ENCODE measurements at regions not wholly inside any gene's neighbourhood (a gene's known extent, or its start where the extent isn't known, plus 50 kb on each side); places are given as distances from the start of the nearest gene placed in this dataset.
"Not testable (repeated sequence)": the region's sequence is repeated elsewhere in the genome, so short reads cannot be mapped to it uniquely, and the experiment has no call there.

DNA sequence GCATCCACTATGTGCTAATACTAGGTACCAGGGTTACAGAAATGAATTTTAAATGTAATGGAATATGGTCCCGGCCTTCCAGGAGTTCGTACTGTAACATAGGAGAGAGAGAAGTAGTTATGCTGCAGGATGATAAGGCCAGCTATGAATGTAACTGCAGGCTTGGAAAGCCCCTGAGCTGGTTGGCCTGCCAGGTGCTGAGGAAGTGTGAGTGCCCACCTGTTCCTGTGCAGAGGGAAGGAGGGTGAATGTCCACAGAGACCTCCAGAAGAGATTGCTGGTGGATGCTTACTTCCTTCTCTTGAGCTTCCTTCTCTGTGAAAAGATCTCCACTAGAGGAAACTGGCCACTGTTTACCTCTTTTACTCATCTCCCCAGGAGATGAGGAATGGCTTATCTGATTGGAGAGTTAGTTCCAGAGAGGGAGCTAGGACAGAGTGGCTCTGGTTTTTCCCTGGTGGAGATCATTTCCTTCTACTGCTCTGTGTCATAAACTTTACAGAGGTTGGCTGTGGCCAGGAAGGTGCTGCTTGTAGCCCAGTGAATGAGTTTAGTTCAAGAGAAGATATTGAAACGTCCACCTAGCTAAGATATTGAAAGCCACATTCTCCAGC lies 114.0 kb upstream of the LNX1 start:
- TF ChIP-seq, protein P1, sequence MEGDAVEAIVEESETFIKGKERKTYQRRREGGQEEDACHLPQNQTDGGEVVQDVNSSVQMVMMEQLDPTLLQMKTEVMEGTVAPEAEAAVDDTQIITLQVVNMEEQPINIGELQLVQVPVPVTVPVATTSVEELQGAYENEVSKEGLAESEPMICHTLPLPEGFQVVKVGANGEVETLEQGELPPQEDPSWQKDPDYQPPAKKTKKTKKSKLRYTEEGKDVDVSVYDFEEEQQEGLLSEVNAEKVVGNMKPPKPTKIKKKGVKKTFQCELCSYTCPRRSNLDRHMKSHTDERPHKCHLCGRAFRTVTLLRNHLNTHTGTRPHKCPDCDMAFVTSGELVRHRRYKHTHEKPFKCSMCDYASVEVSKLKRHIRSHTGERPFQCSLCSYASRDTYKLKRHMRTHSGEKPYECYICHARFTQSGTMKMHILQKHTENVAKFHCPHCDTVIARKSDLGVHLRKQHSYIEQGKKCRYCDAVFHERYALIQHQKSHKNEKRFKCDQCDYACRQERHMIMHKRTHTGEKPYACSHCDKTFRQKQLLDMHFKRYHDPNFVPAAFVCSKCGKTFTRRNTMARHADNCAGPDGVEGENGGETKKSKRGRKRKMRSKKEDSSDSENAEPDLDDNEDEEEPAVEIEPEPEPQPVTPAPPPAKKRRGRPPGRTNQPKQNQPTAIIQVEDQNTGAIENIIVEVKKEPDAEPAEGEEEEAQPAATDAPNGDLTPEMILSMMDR (IDR thresholded peaks at IDR 0.05; ENCODE audit: insufficient read depth, low read depth, low read length, missing control alignments), result no peak
- no peak overlapping the region for H3K4me3 ChIP-seq (ENCODE audit: low read length)
- no peak for DNase-seq (ENCODE audit: low read depth)

- no peak overlapping the region for H3K4me3 ChIP-seq (ENCODE audit: low read length)
- TF ChIP-seq, protein P1 (IDR thresholded peaks at IDR 0.05; ENCODE audit: insufficient read depth, low read depth, low read length, missing control alignments), result no peak
- DNase-seq (ENCODE audit: low read depth), result no peak
Observed at GRCh38 chr4:53704329-53704728, 113.0 kb upstream of the LNX1 start.

DNA sequence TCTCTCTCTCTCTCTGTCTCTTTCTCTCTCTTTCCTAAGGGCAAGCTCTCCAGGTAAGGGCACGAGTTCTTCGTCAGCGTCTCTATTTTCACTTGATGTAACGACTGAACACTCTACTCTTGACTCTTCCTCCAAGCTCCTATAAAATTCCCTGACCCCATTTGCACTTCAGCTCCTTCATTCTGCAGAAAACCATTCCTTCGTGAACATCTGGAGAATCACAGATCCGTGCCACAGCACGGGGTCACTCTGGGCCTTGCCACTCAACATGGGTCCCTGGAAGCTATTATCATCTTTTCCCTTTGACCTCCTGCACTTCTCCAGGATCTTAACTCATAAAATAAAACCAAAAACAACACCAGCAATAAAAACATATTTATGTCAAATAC lies 112.0 kb upstream of the LNX1 start:
- no peak overlapping the region for H3K4me3 ChIP-seq (ENCODE audit: low read length)
- TF ChIP-seq, protein P1 (IDR thresholded peaks at IDR 0.05; ENCODE audit: insufficient read depth, low read depth, low read length, missing control alignments), result no peak
- DNase-seq (ENCODE audit: low read depth), result no peak

DNA sequence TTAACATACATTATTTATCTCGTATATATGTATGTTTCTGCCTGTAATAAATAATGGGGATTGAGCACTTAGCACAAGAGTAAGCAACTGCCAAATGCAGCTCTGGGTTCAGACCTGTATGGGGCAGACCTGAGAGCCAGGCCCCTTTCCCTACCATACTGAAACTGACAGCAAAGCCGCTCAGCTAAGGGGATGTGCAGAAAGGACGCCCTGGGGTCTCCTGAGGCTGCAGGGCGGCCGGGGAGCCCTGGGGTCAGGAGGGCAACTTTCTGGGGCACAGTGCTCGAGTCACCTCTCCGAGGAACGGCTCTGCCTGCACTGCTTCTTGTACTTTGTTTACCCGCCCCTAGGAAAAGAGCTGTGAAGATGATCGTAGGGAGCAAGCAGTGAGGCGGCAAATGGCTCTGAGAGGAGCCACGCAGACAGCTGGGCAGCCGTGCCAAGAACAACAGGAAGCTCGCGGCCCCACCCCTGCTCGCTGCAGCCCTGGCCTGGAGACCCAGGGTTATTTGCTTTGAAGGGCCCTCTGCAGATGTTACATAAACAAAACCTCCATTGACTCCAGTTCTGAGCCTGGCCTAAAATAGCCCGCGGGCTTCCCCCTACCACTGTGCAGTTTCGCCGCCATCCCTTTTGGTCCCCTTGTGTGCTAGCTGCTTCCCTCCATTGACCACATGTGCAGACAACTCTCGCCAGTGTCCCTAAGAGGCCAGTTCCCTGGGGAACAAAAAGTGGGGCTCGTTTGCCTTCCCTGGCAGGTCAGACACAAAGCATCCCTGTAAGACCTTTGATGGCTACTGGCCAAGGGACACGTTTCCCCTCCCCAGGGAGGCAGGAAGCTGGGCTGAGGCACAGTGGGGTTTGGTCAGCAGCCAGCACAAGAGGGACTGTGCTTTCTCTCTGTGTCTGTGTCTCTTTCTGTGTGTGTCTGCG lies 111.3 kb upstream of the LNX1 start:
- DNase-seq (ENCODE audit: low read depth), result peak; percentile 60
- no peak overlapping the region for H3K4me3 ChIP-seq (ENCODE audit: low read length)
- TF ChIP-seq, protein P1 (IDR thresholded peaks at IDR 0.05; ENCODE audit: insufficient read depth, low read depth, low read length, missing control alignments), result no peak

- H3K4me3 ChIP-seq (ENCODE audit: low read length); DNase-seq (ENCODE audit: low read depth): not testable (repeated sequence)
Observed at GRCh38 chr4:53701260-53701659, 110.0 kb upstream of the LNX1 start.

DNA sequence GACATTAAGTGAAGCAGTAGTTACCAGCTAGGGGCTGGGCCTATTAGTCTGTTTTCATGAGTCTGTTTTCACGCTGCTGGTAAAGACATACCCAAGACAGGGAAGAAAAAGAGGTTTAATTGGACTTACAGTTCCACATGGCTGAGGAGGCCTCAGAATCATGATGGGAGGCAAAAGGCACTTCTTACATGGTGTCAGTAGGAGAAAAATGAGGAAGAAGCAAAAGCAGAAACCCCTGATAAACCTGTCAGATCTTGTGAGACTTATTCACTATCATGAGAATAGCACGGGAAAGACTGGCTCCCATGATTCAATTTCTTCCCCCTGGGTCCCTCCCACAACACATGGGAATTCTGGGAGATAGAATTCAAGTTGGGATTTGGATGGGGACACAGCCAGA lies 108.0 kb upstream of the LNX1 start:
- DNase-seq (ENCODE audit: low read depth); H3K4me3 ChIP-seq (ENCODE audit: low read length): not testable (repeated sequence)

DNA sequence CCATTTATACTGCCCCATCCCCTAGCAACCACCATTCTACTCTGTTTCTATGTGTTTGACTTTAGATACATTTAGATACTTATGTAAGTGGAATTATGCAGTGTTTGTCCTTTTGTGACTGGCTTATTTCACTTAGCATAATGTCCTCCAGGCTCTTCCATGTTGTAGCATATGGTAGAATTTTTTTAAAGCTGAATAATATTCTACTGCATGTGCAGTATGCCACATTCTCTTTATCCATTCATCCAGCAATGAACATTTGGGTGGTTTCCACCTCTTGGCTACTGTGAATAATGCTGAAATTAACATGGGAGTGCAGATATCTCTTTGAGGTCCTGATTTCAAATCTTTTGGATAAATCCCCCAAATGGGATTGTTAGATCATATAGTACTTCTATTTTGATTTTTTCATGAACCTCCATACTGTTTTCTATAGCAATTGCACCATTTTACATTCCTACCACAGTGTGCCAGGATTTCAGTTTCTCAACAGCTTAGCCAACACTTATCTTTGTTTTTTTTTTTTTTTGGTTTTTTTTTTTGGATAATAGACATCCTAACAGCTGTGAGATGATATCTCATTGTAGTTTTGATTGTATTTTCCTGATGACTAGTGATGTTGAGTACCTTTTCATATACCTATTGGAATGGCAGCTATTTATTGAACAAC lies 105.9 kb upstream of the LNX1 start:
- no peak overlapping the region for H3K4me3 ChIP-seq (ENCODE audit: low read length)
- TF ChIP-seq, protein P1 (IDR thresholded peaks at IDR 0.05; ENCODE audit: insufficient read depth, low read depth, low read length, missing control alignments), result no peak
- DNase-seq (ENCODE audit: low read depth), result no peak
